ENCODE measurements at regions not wholly inside any gene's neighbourhood (a gene's known extent, or its start where the extent isn't known, plus 50 kb on each side); places are given as distances from the start of the nearest gene placed in this dataset.

GRCh38 chr10:29713450-29713849, 78.7 kb upstream of the SVIL start:
- TF ChIP-seq CTCF (IDR thresholded peaks at IDR 0.05; ENCODE audit: low read depth, low read length): no peak
- CTCF ChIA-PET: no interaction called here
- POLR2A ChIA-PET: interaction anchor here (0.5 to 1.5 kb wide), 2 partner anchors 23 to 166 kb away, joined by 3 read pairs; no protein-coding TSS in a partner anchor
- H3K4me3 ChIP-seq (ENCODE audit: low read depth, low read length): no peak overlapping the region
- H3K9me3 ChIP-seq (ENCODE audit: control insufficient read depth, insufficient read depth, low read length): peaks cover 7% of the 10 kb centered on the region; the same call in 1 of the 2 replicates
- H3K27me3 ChIP-seq (ENCODE audit: control insufficient read depth, insufficient read depth, low read length): no peaks in the 10 kb centered on the region
- no peak for DNase-seq (ENCODE audit: low read depth, low spot score)
- no peak overlapping the region for H3K27ac ChIP-seq (ENCODE audit: low read depth, low read length)

GRCh38 chr10:29712108-29712507, 77.3 kb upstream of the SVIL start:
- TF ChIP-seq CTCF (IDR thresholded peaks at IDR 0.05; ENCODE audit: low read depth, low read length): no peak
- no peak for DNase-seq (ENCODE audit: low read depth, low spot score)
- Histone ChIP-seq H3K27me3 (ENCODE audit: control insufficient read depth, insufficient read depth, low read length) (no peaks in the 10 kb centered on the region), H3K9me3 (ENCODE audit: control insufficient read depth, insufficient read depth, low read length) (peaks cover 4% of the 10 kb centered on the region; the same call in 1 of the 2 replicates), H3K4me3 (ENCODE audit: low read depth, low read length) (no peak overlapping the region), H3K27ac (ENCODE audit: low read depth, low read length) (no peak overlapping the region)
- ChIA-PET POLR2A (interaction anchor here (0.6 kb wide), 1 partner anchor 73 kb away, joined by 3 read pairs; no protein-coding TSS in a partner anchor), CTCF (no interaction called here)

GRCh38 chr10:29710128-29710527, 75.4 kb upstream of the SVIL start:
- Histone ChIP-seq H3K27ac (ENCODE audit: low read depth, low read length) (no peak overlapping the region), H3K27me3 (ENCODE audit: control insufficient read depth, insufficient read depth, low read length) (no peaks in the 10 kb centered on the region), H3K9me3 (ENCODE audit: control insufficient read depth, insufficient read depth, low read length) (no peaks in the 10 kb centered on the region), H3K4me3 (ENCODE audit: low read depth, low read length) (no peak overlapping the region)
- no peak for TF ChIP-seq CTCF (IDR thresholded peaks at IDR 0.05; ENCODE audit: low read depth, low read length)
- no peak for DNase-seq (ENCODE audit: low read depth, low spot score)
- CTCF ChIA-PET: no interaction called here
- POLR2A ChIA-PET: no interaction called here

GRCh38 chr10:29709484-29710002, 74.8 kb upstream of the SVIL start:
- ChIA-PET POLR2A (interaction anchor here (0.7 kb wide), 1 partner anchor 512 kb away, joined by 3 read pairs; no protein-coding TSS in a partner anchor), CTCF (interaction anchor here (0.9 kb wide), 1 partner anchor 192 kb away, joined by 3 read pairs; no protein-coding TSS in a partner anchor)
- no peak overlapping the region for H3K27ac ChIP-seq (ENCODE audit: low read depth, low read length)
- no peak overlapping the region for H3K4me3 ChIP-seq (ENCODE audit: low read depth, low read length)
- H3K27me3 ChIP-seq (ENCODE audit: control insufficient read depth, insufficient read depth, low read length): no peaks in the 10 kb centered on the region
- H3K9me3 ChIP-seq (ENCODE audit: control insufficient read depth, insufficient read depth, low read length): no peaks in the 10 kb centered on the region
- DNase-seq (ENCODE audit: low read depth, low spot score): no peak
- no peak for TF ChIP-seq CTCF (IDR thresholded peaks at IDR 0.05; ENCODE audit: low read depth, low read length)

- no peak for DNase-seq (ENCODE audit: low read depth, low spot score)
- POLR2A ChIA-PET: interaction anchor here (0.6 kb wide), 1 partner anchor 646 kb away, joined by 3 read pairs; the partner anchor contains the start of gene MTPAP
These were observed 68.5 kb upstream of the SVIL start for GRCh38 chr10:29703271-29703670.

More at GRCh38 chr10:29703271-29703670, 68.5 kb upstream of the SVIL start:
- H3K4me3 ChIP-seq (ENCODE audit: low read depth, low read length): no peak overlapping the region
- no peak overlapping the region for H3K27ac ChIP-seq (ENCODE audit: low read depth, low read length)
- CTCF ChIA-PET: interaction anchor here (1.4 kb wide), 1 partner anchor 14 kb away, joined by 3 read pairs; no protein-coding TSS in a partner anchor
- no peaks in the 10 kb centered on the region for H3K27me3 ChIP-seq (ENCODE audit: control insufficient read depth, insufficient read depth, low read length)
- no peaks in the 10 kb centered on the region for H3K9me3 ChIP-seq (ENCODE audit: control insufficient read depth, insufficient read depth, low read length)
- no peak for TF ChIP-seq CTCF (IDR thresholded peaks at IDR 0.05; ENCODE audit: low read depth, low read length)
